GM10266 (cell line): ENCODE measurements at regions not wholly inside any gene's neighbourhood (a gene's known extent, or its start where the extent isn't known, plus 50 kb on each side); places are given as distances from the start of the nearest gene placed in this dataset.

Experiments
- DNase-seq: peaks from one replicate; pipeline ENCODE4 v3.0.0; 2012; ENCODE audit errors: extremely low spot score
- CTCF ChIP-seq: IDR thresholded peaks from 2 replicates; pipeline ENCODE4 v1.5.1; 2012; ENCODE audit warnings: mild to moderate bottlenecking, low read depth; ENCODE audit not compliant: control insufficient read depth, insufficient read depth; ENCODE audit errors: missing control alignments

GRCh38 chr18:7325126-7325430, 94.2 kb downstream of the LRRC30 start:
- no peak for TF ChIP-seq CTCF
- DNase-seq, result no peak

DNA sequence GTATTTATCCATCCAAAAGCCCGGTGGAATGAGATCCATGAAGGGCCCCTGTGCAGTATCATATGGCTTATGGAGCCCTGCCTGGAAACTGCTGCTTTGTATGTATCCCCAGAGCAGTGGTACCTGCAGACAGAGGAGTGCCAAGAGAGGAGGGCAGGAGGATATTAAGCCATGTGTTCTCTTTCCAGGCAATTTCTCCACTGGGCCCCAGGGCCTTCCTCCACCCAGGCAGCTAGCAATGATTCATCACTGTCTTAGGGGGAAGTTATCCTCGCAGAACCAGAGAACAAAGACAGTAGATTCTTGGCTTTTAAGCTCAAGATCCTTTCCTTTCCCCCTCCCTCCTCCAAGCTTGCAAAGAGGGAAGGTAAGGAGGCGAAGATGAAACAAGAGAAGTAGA, 98.1 kb downstream of the LRRC30 start:
- TF ChIP-seq CTCF, result no peak
- DNase-seq, result no peak

DNA sequence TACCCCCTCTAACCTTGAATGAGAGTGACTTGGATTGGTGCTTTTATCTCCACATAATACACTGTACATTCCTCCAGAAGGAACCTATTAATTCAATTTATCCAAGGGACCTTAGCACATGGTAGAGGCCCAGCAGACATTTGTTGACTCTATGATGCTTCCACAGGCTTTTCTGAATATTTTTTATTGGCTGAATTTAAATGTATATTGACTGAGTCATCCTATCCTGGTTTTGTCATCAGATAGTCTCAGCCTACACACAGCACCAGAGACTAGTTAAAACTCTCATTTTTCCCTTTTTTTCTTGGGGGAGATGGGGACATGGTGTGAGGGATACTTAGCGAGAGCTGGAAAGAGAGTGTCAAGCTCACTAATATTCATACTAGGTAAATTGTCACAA, 101.6 kb downstream of the LRRC30 start:
- no peak for TF ChIP-seq CTCF
- DNase-seq, result no peak

DNA sequence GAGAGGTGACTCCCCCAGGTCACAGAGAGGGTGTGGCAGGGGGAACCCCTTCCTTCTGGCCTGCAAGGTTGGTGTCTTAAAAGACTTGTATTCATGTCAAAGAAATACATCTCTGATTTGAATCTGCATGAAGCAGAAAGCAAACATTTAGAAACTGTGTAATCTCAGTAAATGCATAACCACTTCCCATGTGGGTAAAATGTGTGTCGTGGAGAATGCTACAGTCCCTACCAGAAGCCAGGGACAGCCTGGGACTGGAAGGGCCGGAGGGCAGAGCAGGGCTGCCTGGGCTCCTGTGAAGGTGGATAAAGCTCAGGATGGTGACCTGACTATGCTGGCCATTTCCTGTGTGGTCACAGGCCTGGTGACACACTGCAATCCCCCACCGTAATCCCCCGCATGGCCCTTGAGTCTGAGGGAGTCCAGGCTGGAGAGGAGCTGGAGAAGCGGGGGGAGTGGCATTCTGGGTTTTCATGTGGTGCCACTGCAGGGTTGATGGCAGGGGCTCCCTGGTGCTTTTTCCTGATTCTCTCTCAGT, 102.2 kb downstream of the LRRC30 start:
- TF ChIP-seq CTCF, result no peak
- DNase-seq, result no peak

DNA sequence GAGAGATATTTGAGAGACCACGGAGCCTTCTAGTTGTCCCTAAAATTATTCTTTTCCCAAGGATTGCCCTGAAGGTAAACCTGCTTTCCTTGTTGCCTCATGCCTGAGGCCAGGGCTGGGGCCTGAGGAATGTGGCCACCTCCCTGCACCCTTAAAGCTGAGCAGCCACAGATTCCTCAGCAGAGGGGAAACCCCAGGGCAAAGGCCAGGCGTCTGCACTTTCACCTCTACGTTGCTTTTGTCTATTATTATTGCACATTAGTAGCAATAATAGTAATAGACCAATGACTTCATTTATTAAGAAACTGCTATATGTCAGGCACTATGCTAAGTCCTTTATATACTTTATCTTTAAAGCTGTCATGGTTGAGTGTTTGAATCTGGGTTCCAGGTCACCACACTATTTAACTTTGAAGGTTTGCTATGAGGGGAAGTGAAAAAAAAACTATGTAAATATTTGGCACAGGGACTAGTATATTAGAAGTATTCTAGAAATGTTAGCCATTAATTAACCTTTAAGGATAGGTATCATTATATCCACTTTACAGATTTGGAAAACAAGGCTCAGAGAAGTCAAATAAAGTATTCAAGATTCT, 104.2 kb downstream of the LRRC30 start:
- TF ChIP-seq CTCF, result no peak
- no peak for DNase-seq

- DNase-seq, result no peak
These were observed 105.7 kb downstream of the LRRC30 start for GRCh38 chr18:7336623-7337022.

More at GRCh38 chr18:7336623-7337022, 105.7 kb downstream of the LRRC30 start:
- no peak for TF ChIP-seq CTCF
